ENCODE measurements at regions not wholly inside any gene's neighbourhood (a gene's known extent, or its start where the extent isn't known, plus 50 kb on each side); places are given as distances from the start of the nearest gene placed in this dataset.

- DNase-seq (ENCODE audit: low spot score): no peak
Observed at GRCh38 chr17:53168413-53168812, 654.3 kb upstream of the KIF2B start.

- no peak for DNase-seq (ENCODE audit: low spot score)
Observed at GRCh38 chr17:53166731-53167130, 656.0 kb upstream of the KIF2B start.

GRCh38 chr17:53150101-53150698, 672.5 kb upstream of the KIF2B start:
- peak; percentile 6 for DNase-seq (ENCODE audit: low spot score)

- DNase-seq (ENCODE audit: low spot score): no peak
Observed at GRCh38 chr17:53149316-53149715, 673.4 kb upstream of the KIF2B start.

GRCh38 chr17:53148058-53148457, 674.7 kb upstream of the KIF2B start:
- DNase-seq (ENCODE audit: low spot score): no peak

GRCh38 chr17:53142890-53143289, 679.8 kb upstream of the KIF2B start:
- DNase-seq (ENCODE audit: low spot score): peak; percentile 12

- DNase-seq (ENCODE audit: low spot score): no peak
Observed at GRCh38 chr17:53141731-53142130, 681.0 kb upstream of the KIF2B start.

- DNase-seq (ENCODE audit: low spot score): no peak
Observed at GRCh38 chr17:53141280-53141679, 681.4 kb upstream of the KIF2B start.

- DNase-seq (ENCODE audit: low spot score): no peak
Observed at GRCh38 chr17:53137869-53138268, 684.9 kb upstream of the KIF2B start.

GRCh38 chr17:53135969-53136368, 686.8 kb upstream of the KIF2B start:
- DNase-seq (ENCODE audit: low spot score): no peak

GRCh38 chr17:53134548-53134947, 688.2 kb upstream of the KIF2B start:
- DNase-seq (ENCODE audit: low spot score): no peak

GRCh38 chr17:53133876-53134275, 688.9 kb upstream of the KIF2B start:
- no peak for DNase-seq (ENCODE audit: low spot score)

GRCh38 chr17:53129863-53130262, 692.9 kb upstream of the KIF2B start:
- DNase-seq (ENCODE audit: low spot score): no peak

- no peak for DNase-seq (ENCODE audit: low spot score)
Observed at GRCh38 chr17:53127331-53127730, 695.4 kb upstream of the KIF2B start.

- no peak for DNase-seq (ENCODE audit: low spot score)
Observed at GRCh38 chr17:53122966-53123365, 699.8 kb upstream of the KIF2B start.

- DNase-seq (ENCODE audit: low spot score): no peak
Observed at GRCh38 chr17:53119773-53120172, 703.0 kb upstream of the KIF2B start.

GRCh38 chr17:53118948-53119347, 703.8 kb upstream of the KIF2B start:
- DNase-seq (ENCODE audit: low spot score): no peak

GRCh38 chr17:53106886-53107285, 715.8 kb upstream of the KIF2B start:
- DNase-seq (ENCODE audit: low spot score): no peak

- no peak for DNase-seq (ENCODE audit: low spot score)
Observed at GRCh38 chr17:53101706-53102105, 721.0 kb upstream of the KIF2B start.

GRCh38 chr17:53100126-53100525, 722.6 kb upstream of the KIF2B start:
- no peak for DNase-seq (ENCODE audit: low spot score)

- DNase-seq (ENCODE audit: low spot score): no peak
Observed at GRCh38 chr17:53093391-53093790, 729.3 kb upstream of the KIF2B start.

GRCh38 chr17:53092072-53092471, 730.7 kb upstream of the KIF2B start:
- DNase-seq (ENCODE audit: low spot score): no peak

GRCh38 chr17:53090770-53091169, 732.0 kb upstream of the KIF2B start:
- no peak for DNase-seq (ENCODE audit: low spot score)

- DNase-seq (ENCODE audit: low spot score): no peak
Observed at GRCh38 chr17:53088481-53088880, 734.2 kb upstream of the KIF2B start.

GRCh38 chr17:53061446-53061845, 761.3 kb upstream of the KIF2B start:
- peak; percentile 48 for DNase-seq (ENCODE audit: low spot score)

Data from iPS-NIHi11 (cell line).